GM23338 (cell line): ENCODE measurements at regions not wholly inside any gene's neighbourhood (a gene's known extent, or its start where the extent isn't known, plus 50 kb on each side); places are given as distances from the start of the nearest gene placed in this dataset.

ENCODE experiments used
- ATAC-seq: fragments of 200-7000 bp; cut with Tn5 transposase; 3 replicates; pipeline ENCODE4 v1.9.1; 2020
- DNase-seq: peaks from one replicate; pipeline ENCODE4 v3.0.0-alpha.2; 2015; ENCODE audit warnings: low spot score
- H2AFZ ChIP-seq: fragments of 200-600 bp; sonication (generic); 2 replicates; pipeline ENCODE4 v1.8.0; 2016; ENCODE audit warnings: antibody characterized with exemption, mild to moderate bottlenecking, moderate library complexity
- H3F3A ChIP-seq: fragments of 200-600 bp; sonication (generic); replicated peaks from 2 replicates; pipeline ENCODE4 v1.8.0; 2017; ENCODE audit warnings: antibody characterized with exemption, mixed run types, low read depth
- H3K27ac ChIP-seq: fragments of 200-600 bp; sonication (generic); 2 replicates; pipeline ENCODE4 v1.6.1; 2016; ENCODE audit warnings: low read depth
- H3K27me3 ChIP-seq: fragments of 200-600 bp; sonication (generic); 2 replicates; pipeline ENCODE4 v1.8.0; 2016; ENCODE audit warnings: mild to moderate bottlenecking, mixed run types, moderate library complexity; ENCODE audit not compliant: insufficient read depth
- H3K36me3 ChIP-seq: fragments of 200-600 bp; sonication (generic); 2 replicates; pipeline ENCODE4 v1.8.0; 2016; ENCODE audit warnings: mild to moderate bottlenecking; ENCODE audit not compliant: insufficient read depth
- H3K4me1 ChIP-seq: fragments of 200-600 bp; sonication (generic); 2 replicates; pipeline ENCODE4 v1.8.0; 2016; ENCODE audit warnings: mild to moderate bottlenecking, moderate library complexity; ENCODE audit not compliant: insufficient read depth
- H3K4me2 ChIP-seq: fragments of 200-600 bp; sonication (generic); 2 replicates; pipeline ENCODE4 v1.7.1; 2017; ENCODE audit warnings: mixed run types
- H3K4me3 ChIP-seq: fragments of 200-600 bp; sonication (generic); 2 replicates; pipeline ENCODE4 v1.6.1; 2016; ENCODE audit warnings: mixed run types
- H3K79me2 ChIP-seq: fragments of 200-600 bp; sonication (generic); replicated peaks from 2 replicates; pipeline ENCODE4 v1.8.0; 2017; ENCODE audit warnings: mild to moderate bottlenecking; ENCODE audit not compliant: insufficient read depth
- H3K9me2 ChIP-seq: fragments of 200-600 bp; sonication (generic); 2 replicates; pipeline ENCODE4 v1.8.0; 2017; ENCODE audit not compliant: insufficient read depth
- H4K20me1 ChIP-seq: fragments of 200-600 bp; sonication (generic); replicated peaks from 2 replicates; pipeline ENCODE4 v1.8.0; 2017; ENCODE audit warnings: mild to moderate bottlenecking; ENCODE audit not compliant: insufficient read depth
- H3K27ac Mint-ChIP-seq: 2 replicates; pipeline ENCODE4 v1.8.0; 2020; ENCODE audit warnings: inconsistent platforms, mild to moderate bottlenecking, moderate library complexity, mixed read lengths
- H3K27me3 Mint-ChIP-seq: 3 replicates; pipeline ENCODE4 v1.8.0; 2022; ENCODE audit warnings: low read depth, mild to moderate bottlenecking, moderate library complexity, mixed read lengths, inconsistent platforms; ENCODE audit not compliant: insufficient read depth, poor library complexity
- H3K36me3 Mint-ChIP-seq: 3 replicates; pipeline ENCODE4 v1.8.0; 2021; ENCODE audit warnings: low read depth, mild to moderate bottlenecking, inconsistent platforms, moderate library complexity, mixed read lengths
- H3K4me1 Mint-ChIP-seq: 3 replicates; pipeline ENCODE4 v1.8.0; 2020; ENCODE audit warnings: mild to moderate bottlenecking, inconsistent platforms, mixed read lengths
- H3K4me3 Mint-ChIP-seq: 3 replicates; pipeline ENCODE4 v1.8.0; 2021; ENCODE audit warnings: moderate library complexity, mild to moderate bottlenecking, inconsistent platforms, mixed read lengths
- H3K9me3 Mint-ChIP-seq: 3 replicates; pipeline ENCODE4 v1.8.0; 2020; ENCODE audit warnings: moderate library complexity, mild to moderate bottlenecking, inconsistent platforms, mixed read lengths
- CREB1 ChIP-seq: fragments of 250-450 bp; sonication (Bioruptor Pico); IDR thresholded peaks from 2 replicates; pipeline ENCODE4 v1.5.0; 2020; ENCODE audit warnings: low read depth, mild to moderate bottlenecking, moderate library complexity
- CTCF ChIP-seq, 2 experiments: fragments of 200-600 bp in 1 of 2; sonication (generic) in 1 of 2; conservative IDR thresholded peaks; 2 replicates each; pipeline versions ENCODE4 v1.5.1 to v1.6.1; 2016 to 2017; ENCODE audit warnings: antibody characterized with exemption in 2 of 2, low read depth in 2 of 2, mild to moderate bottlenecking in 2 of 2, moderate library complexity in 1 of 2
- EZH2phosphoT487 ChIP-seq: fragments of 200-600 bp; sonication (generic); IDR thresholded peaks from one replicate; pipeline ENCODE4 v1.8.1; 2018; ENCODE audit warnings: antibody characterized with exemption; ENCODE audit not compliant: unreplicated experiment
- JUNB ChIP-seq: IDR thresholded peaks from one replicate; pipeline ENCODE4 v1.6.1; 2016; ENCODE audit warnings: antibody characterized with exemption; ENCODE audit not compliant: unreplicated experiment
- NANOG ChIP-seq: IDR thresholded peaks from 2 replicates; pipeline ENCODE4 v1.6.1; 2016; ENCODE audit warnings: antibody characterized with exemption, borderline replicate concordance
- REST ChIP-seq: IDR thresholded peaks from one replicate; pipeline ENCODE4 v1.6.1; 2018; ENCODE audit warnings: antibody characterized with exemption; ENCODE audit not compliant: unreplicated experiment
- ZNF114 ChIP-seq: fragments of 250-450 bp; sonication (Bioruptor Pico); IDR thresholded peaks from 2 replicates; pipeline ENCODE4 v1.5.0; 2020; ENCODE audit warnings: mild to moderate bottlenecking, moderate library complexity

GRCh38 chr2:198968545-198968944 is 489.2 kb downstream of the SATB2 start (continued):
- no peak for TF ChIP-seq REST
- TF ChIP-seq JUNB, result no peak
- no peak for TF ChIP-seq ZNF114 (CRISPR knock-in tag)
- no peak for TF ChIP-seq NANOG
- no peak for TF ChIP-seq CREB1 (CRISPR knock-in tag)

- Histone ChIP-seq H3K4me1 (no peaks in the 10 kb centered on the region; the same call in 1 of the 2 replicates), H3K4me2 (no peak overlapping the region)
These were observed 491.5 kb downstream of the SATB2 start for GRCh38 chr2:198966269-198966668.

GRCh38 chr2:198961547-198961946 is 496.2 kb downstream of the SATB2 start:
- no peaks in the 10 kb centered on the region for H3K4me1 Mint-ChIP-seq
- no peak for TF ChIP-seq EZH2phosphoT487
- TF ChIP-seq CTCF (conservative IDR thresholded peaks at IDR 0.05; ENCODE audit: low read depth in 2 of 2), result peak in 1 of 2 experiments; percentile 32; a peak in 1 of 4 replicates
- peaks cover 2% of the 10 kb centered on the region for H3K27me3 Mint-ChIP-seq

More at GRCh38 chr2:198966269-198966668, 491.5 kb downstream of the SATB2 start:
- H4K20me1 ChIP-seq, result no peaks in the 10 kb centered on the region
- no peak overlapping the region for H2AFZ ChIP-seq
- 0 out of 2 replicates have a peak, but pooled peaks cover 5% of the 10 kb centered on the region for H3K9me2 ChIP-seq
- no peaks in the 10 kb centered on the region; the same call in 2 of the 3 replicates for H3K4me1 Mint-ChIP-seq
- no peaks in the 10 kb centered on the region for H3F3A ChIP-seq
- H3K36me3 Mint-ChIP-seq, result no peaks in the 10 kb centered on the region
- no peaks in the 10 kb centered on the region for H3K27me3 ChIP-seq
- TF ChIP-seq NANOG (no peak), EZH2phosphoT487 (no peak)
- no peak overlapping the region for H3K4me3 Mint-ChIP-seq
- H3K9me3 Mint-ChIP-seq, result no peaks in the 10 kb centered on the region
- no peaks in the 10 kb centered on the region for H3K27me3 Mint-ChIP-seq
- H3K27ac ChIP-seq, result no peak overlapping the region
- H3K79me2 ChIP-seq, result no peaks in the 10 kb centered on the region
- H3K36me3 ChIP-seq, result no peaks in the 10 kb centered on the region
- no peak overlapping the region for H3K4me3 ChIP-seq
- H3K27ac Mint-ChIP-seq, result no peak overlapping the region
- no peak for ATAC-seq
- no peak for DNase-seq

More at GRCh38 chr2:198961547-198961946, 496.2 kb downstream of the SATB2 start:
- H3K36me3 ChIP-seq, result no peaks in the 10 kb centered on the region
- no peak overlapping the region for H2AFZ ChIP-seq
- peak; percentile 32; the same call in 1 of the 3 replicates for ATAC-seq
- no peaks in the 10 kb centered on the region for H3K79me2 ChIP-seq
- DNase-seq, result peak; percentile 40
- no peaks in the 10 kb centered on the region for H3K27me3 ChIP-seq
- H3K27ac ChIP-seq, result no peak overlapping the region
- H3K4me2 ChIP-seq, result no peak overlapping the region
- no peaks in the 10 kb centered on the region for H4K20me1 ChIP-seq
- Mint-ChIP-seq H3K9me3 (no peaks in the 10 kb centered on the region), H3K4me3 (no peak overlapping the region), H3K36me3 (no peaks in the 10 kb centered on the region), H3K27ac (no peak overlapping the region)
- H3K4me1 ChIP-seq, result no peaks in the 10 kb centered on the region; the same call in 1 of the 2 replicates
- H3K9me2 ChIP-seq, result 0 out of 2 replicates have a peak, but pooled peaks cover 5% of the 10 kb centered on the region
- no peak overlapping the region for H3K4me3 ChIP-seq
- H3F3A ChIP-seq, result no peaks in the 10 kb centered on the region
